ENCODE measurements at regions not wholly inside any gene's neighbourhood (a gene's known extent, or its start where the extent isn't known, plus 50 kb on each side); places are given as distances from the start of the nearest gene placed in this dataset.

DNA sequence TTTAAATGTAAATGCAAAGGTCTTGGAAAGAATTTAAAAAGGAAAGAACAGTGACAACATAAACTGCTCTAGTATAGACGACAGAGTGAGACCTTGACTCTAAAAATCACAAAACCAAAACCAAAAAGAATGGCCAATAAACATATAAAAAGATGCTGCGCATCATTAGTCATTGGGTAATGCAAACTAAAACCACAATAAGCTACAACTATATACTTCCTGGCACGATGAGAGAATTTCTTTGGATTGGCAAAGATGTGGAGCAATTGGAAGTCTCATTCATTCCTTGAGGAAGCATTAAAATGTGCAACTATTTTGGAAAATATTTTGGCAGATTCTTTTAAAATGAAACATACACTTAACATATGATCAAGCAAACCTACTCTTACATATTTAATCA is 98.7 kb upstream of the ZPLD1 start:
- TF ChIP-seq, protein P1, sequence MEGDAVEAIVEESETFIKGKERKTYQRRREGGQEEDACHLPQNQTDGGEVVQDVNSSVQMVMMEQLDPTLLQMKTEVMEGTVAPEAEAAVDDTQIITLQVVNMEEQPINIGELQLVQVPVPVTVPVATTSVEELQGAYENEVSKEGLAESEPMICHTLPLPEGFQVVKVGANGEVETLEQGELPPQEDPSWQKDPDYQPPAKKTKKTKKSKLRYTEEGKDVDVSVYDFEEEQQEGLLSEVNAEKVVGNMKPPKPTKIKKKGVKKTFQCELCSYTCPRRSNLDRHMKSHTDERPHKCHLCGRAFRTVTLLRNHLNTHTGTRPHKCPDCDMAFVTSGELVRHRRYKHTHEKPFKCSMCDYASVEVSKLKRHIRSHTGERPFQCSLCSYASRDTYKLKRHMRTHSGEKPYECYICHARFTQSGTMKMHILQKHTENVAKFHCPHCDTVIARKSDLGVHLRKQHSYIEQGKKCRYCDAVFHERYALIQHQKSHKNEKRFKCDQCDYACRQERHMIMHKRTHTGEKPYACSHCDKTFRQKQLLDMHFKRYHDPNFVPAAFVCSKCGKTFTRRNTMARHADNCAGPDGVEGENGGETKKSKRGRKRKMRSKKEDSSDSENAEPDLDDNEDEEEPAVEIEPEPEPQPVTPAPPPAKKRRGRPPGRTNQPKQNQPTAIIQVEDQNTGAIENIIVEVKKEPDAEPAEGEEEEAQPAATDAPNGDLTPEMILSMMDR (IDR thresholded peaks at IDR 0.05), result no peak
- TF ChIP-seq POLR2A (IDR thresholded peaks at IDR 0.05), result no peak
